ENCODE measurements at regions not wholly inside any gene's neighbourhood (a gene's known extent, or its start where the extent isn't known, plus 50 kb on each side); places are given as distances from the start of the nearest gene placed in this dataset.
"Not testable (repeated sequence)": the region's sequence is repeated elsewhere in the genome, so short reads cannot be mapped to it uniquely, and the experiment has no call there.

DNA sequence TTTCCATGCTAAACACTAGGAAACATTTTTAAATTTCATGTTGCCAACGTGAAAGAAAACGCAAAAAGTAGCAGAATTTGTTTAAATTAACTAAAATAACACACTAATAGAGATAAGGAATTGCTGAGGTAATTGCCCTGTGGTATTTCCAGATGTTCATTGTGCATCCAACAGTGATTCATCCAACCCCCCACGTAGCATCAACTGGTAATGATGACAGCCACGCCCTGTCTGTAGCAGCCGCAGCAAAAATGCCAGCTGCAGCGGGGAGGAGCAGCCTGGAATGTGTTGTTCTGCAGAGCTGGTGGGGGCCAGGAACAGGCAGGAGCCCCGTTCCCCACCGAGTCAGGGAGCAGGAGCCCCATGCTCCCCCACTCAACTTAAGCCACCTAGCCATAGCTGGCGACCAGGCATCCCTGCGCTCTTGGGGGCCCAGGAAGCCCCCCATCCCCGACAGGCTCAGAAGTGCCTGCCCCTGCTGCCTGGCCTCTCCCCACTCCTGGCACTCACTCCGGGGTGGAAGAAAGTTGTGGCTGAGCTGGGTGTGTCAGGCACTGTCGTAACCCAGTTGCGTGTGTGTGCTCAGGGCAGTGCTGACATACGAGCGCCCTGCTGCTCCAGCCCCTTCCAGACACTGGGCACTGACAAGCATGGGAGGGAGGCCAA lies 695.1 kb upstream of the ACVR2A start:
- no peak overlapping the region for H3K4me3 ChIP-seq (replicated peaks; ENCODE audit: low read depth, low read length)
- TF ChIP-seq, protein P1, sequence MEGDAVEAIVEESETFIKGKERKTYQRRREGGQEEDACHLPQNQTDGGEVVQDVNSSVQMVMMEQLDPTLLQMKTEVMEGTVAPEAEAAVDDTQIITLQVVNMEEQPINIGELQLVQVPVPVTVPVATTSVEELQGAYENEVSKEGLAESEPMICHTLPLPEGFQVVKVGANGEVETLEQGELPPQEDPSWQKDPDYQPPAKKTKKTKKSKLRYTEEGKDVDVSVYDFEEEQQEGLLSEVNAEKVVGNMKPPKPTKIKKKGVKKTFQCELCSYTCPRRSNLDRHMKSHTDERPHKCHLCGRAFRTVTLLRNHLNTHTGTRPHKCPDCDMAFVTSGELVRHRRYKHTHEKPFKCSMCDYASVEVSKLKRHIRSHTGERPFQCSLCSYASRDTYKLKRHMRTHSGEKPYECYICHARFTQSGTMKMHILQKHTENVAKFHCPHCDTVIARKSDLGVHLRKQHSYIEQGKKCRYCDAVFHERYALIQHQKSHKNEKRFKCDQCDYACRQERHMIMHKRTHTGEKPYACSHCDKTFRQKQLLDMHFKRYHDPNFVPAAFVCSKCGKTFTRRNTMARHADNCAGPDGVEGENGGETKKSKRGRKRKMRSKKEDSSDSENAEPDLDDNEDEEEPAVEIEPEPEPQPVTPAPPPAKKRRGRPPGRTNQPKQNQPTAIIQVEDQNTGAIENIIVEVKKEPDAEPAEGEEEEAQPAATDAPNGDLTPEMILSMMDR (IDR thresholded peaks at IDR 0.05; ENCODE audit: low read depth, low read length, missing control alignments): no peak
- no peak for DNase-seq (ENCODE audit: extremely low read depth, low read depth)

GRCh38 chr2:147147802-147148201 lies 697.0 kb upstream of the ACVR2A start:
- H3K4me3 ChIP-seq (replicated peaks; ENCODE audit: low read depth, low read length): no peak overlapping the region
- DNase-seq (ENCODE audit: extremely low read depth, low read depth): no peak
- TF ChIP-seq, protein P1 (IDR thresholded peaks at IDR 0.05; ENCODE audit: low read depth, low read length, missing control alignments): no peak

DNA sequence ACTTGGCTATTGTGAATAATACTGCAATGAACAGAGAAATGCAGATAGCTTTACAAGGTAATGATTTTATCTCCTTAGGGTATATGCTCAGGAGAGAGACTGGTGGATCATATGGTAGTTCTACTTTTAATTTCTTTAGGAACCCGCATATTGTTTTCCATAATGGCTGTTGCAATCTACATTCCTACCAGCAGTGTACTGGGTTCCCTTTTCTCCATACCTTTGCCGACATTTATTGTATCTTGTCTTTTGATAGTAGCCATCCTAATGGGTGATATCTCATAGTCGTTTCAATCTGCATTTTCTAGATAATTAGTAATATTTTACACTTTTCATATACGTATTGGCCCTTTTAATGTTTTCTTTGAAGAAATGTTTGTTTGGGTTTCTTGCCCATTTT lies 702.9 kb upstream of the ACVR2A start:
- DNase-seq (ENCODE audit: extremely low read depth, low read depth): no peak
- TF ChIP-seq, protein P1 (IDR thresholded peaks at IDR 0.05; ENCODE audit: low read depth, low read length, missing control alignments): no peak
- no peak overlapping the region for H3K4me3 ChIP-seq (replicated peaks; ENCODE audit: low read depth, low read length)

- H3K4me3 ChIP-seq (replicated peaks; ENCODE audit: low read depth, low read length); DNase-seq (ENCODE audit: extremely low read depth, low read depth): not testable (repeated sequence)
Observed at GRCh38 chr2:147139732-147140131, 705.1 kb upstream of the ACVR2A start.

GRCh38 chr2:147137711-147138110 lies 707.1 kb upstream of the ACVR2A start:
- TF ChIP-seq, protein P1 (IDR thresholded peaks at IDR 0.05; ENCODE audit: low read depth, low read length, missing control alignments): no peak
- H3K4me3 ChIP-seq (replicated peaks; ENCODE audit: low read depth, low read length): no peak overlapping the region
- DNase-seq (ENCODE audit: extremely low read depth, low read depth): no peak

DNA sequence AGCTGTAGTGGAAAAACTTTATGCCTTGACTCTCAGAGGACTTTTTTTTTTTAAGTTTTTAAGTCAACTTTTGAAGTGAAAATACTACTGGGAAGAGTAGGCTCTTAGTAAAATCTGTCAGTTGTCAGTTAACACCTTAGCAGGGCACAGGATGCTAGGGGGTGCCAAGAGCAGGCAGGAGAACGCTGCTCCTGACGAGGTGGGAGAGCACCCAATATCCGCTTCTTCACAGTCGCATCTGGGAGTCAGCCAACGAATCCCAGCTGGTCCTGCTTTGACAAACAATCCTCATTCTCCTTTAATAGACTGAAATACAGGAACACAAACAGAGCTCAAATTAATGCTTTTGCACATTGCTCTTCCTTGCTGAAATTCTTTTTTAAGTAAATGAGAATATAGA lies 709.5 kb upstream of the ACVR2A start:
- no peak overlapping the region for H3K4me3 ChIP-seq (replicated peaks; ENCODE audit: low read depth, low read length)
- no peak for DNase-seq (ENCODE audit: extremely low read depth, low read depth)
- TF ChIP-seq, protein P1 (IDR thresholded peaks at IDR 0.05; ENCODE audit: low read depth, low read length, missing control alignments): no peak

DNA sequence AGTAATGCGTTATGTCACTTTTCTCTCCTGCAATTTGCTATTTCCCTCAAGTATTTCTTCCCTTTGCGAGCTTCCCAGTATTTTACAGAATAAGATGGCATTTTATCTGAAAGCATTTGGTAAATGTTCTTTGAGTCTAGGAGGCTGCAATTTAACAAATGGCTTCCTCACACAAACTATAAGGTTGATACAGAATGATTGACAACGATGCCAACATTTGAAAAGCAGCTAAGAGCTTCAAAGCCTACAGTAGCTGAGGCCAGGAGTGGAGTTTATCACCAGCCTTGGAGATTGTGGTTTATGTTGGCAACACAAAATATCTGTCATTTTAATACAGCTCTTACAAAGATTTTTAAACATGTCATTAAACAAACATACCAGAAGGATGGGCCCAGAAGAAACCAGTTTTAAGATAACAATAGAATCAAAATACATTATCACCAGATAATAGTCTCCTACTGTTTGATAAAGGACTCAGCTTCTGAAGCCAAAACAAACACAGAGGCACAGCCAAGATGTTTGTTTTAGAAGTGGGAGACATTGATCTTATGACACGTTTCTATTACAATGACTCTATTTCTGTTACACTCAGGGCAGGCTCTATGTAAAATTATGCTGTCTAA lies 711.4 kb upstream of the ACVR2A start:
- H3K4me3 ChIP-seq (replicated peaks; ENCODE audit: low read depth, low read length): no peak overlapping the region
- TF ChIP-seq, protein P1 (IDR thresholded peaks at IDR 0.05; ENCODE audit: low read depth, low read length, missing control alignments): no peak
- no peak for DNase-seq (ENCODE audit: extremely low read depth, low read depth)

Measured in HFF-Myc (cell line).